ENCODE measurements at regions not wholly inside any gene's neighbourhood (a gene's known extent, or its start where the extent isn't known, plus 50 kb on each side); places are given as distances from the start of the nearest gene placed in this dataset.
"Not testable (repeated sequence)": the region's sequence is repeated elsewhere in the genome, so short reads cannot be mapped to it uniquely, and the experiment has no call there.

- no peak for DNase-seq
Measured at GRCh38 chr9:7456793-7457530, 342.6 kb downstream of the DMAC1 start.

- DNase-seq = no peak
Measured at GRCh38 chr9:7456377-7456776, 343.2 kb downstream of the DMAC1 start.

- DNase-seq = no peak
Measured at GRCh38 chr9:7454624-7455023, 345.0 kb downstream of the DMAC1 start.

GRCh38 chr9:7452378-7452777 lies 347.2 kb downstream of the DMAC1 start:
- no peak for DNase-seq

GRCh38 chr9:7451062-7451461 lies 348.5 kb downstream of the DMAC1 start:
- no peak for DNase-seq

DNA sequence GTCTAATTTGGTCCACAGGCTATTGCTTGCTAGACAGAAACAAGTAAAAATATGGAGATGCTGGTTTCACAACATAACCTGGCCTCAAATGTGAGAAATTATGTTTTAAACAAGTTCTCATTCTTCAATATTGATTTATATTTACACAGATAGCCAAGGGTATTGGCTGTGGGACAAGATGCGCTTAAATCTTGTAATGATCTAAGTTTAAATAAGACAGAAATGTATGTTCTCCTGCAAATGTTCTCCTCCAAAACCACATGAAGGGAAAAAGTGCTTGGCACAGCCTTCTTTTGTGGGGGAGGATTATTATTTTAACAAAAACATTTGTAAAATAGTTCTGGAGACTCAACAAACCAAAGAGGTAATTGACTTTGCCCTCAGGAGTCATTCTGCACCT lies 356.0 kb downstream of the DMAC1 start:
- DNase-seq = no peak

GRCh38 chr9:7439355-7439995 lies 360.1 kb downstream of the DMAC1 start:
- DNase-seq = no peak

DNA sequence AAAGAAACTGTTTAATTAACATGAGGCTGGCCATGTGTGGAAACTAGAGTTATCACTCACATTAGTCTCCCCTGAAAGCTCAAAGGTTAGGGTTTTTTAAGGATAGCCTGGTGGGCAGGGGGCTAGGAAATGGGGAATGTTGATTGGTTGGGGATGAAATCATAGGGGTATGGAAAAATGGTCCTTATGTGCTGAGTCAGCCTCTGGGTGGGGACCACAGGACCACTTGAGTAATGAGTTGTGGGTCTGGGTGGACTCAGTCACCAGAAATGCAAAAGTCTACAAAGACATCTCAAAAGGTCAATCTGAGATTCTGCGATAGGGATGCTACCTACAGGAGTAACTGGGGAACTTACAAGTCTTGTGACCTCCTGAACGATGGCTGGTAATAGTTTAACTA lies 362.8 kb downstream of the DMAC1 start:
- no peak for DNase-seq

DNA sequence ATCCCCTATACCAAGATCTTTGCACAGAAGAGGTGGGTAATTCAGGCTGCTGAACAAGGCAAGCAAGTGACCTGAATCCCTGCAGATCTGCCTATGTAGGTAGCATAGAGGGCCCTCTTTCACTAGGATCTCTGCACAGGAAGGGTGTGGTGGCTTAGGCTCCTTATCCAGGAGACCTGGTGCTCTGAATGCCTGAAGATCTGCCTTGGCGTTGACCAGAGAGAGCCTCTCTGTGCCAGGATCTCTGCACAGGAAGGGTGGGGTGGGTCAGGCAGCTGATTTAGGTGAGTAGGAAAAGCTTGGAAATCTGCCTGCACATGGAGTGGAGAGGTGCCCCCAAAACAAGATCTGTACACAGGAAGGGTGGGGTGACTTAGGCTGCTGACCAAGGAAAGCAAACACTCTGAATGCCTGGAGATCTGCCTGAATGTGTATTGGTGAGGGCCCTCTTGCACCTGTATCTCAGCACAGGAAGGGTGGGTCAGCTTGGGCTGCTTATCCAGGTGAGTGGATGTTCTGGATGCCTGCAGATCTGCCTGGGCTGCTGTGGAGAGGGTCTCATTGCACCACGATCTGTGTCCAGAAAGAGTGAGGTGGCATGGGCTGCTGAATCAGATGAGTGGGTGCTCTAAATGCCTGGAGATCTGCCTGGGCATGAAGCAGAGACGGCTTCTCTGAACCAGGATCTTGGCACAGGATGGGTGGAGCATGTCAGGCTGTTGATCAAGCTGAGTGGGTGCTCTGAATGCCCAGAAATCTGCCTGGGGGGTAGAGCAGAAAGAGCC lies 365.9 kb downstream of the DMAC1 start:
- no peak for DNase-seq

GRCh38 chr9:7432989-7433388 lies 366.6 kb downstream of the DMAC1 start:
- no peak for DNase-seq

DNA sequence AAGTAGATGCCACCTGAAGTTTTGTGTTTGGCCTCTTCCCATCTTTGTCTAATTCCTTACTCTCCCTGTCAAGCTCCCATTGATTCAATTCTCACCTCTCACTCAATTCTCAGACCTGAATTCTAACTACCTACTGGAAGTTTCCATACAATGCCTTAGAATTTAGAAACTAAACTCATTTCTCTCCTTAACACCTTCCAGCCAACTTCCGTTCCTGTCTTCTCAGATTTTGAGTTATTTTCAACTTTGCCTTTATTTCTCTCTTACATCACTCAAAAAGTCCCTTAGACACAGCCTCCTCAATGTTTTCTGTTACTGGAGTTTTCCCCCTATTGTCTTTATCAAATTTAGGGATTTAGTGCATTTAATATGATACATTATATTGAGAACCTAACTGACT lies 382.2 kb downstream of the DMAC1 start:
- DNase-seq = not testable (repeated sequence)

DNA sequence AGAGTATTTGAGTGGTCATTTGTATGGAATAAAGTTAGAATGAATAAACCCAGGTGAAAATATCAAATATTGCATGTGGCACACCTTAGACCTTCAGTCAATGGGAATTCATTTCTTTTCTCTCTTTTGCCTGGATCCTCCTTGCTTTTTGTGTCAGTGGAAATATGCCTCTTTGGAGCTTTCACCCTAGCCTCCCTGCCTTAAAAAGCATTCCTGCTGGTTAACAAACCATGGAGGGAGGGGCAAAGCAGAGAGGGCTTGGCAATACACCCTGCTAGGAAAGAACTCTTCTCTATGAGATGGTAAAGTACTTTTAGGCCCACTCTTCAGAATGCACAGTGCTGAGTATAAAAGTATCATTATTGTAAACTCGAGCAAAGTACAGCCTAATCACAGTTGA lies 383.7 kb downstream of the DMAC1 start:
- no peak for DNase-seq

GRCh38 chr9:7408845-7409244 lies 390.7 kb downstream of the DMAC1 start:
- DNase-seq = no peak

DNA sequence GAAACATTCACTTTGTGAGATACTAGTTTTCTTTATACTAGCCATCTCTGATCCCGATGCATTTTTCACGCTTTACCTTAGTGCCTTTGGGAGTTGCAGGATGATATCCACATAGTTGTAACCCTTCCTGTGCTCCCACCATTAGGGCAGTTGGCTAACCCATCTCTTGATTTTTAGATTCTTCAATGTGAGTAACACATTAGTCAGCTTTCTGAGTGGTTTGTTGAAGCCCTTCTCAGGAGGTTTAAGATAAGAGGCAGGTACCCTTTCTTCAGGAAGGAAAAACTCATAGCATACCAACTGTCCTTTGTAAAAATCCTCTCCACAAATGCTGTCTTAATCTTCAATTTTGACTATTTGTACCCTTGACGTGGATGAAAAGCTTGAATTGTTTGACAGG lies 392.3 kb downstream of the DMAC1 start:
- no peak for DNase-seq

DNA sequence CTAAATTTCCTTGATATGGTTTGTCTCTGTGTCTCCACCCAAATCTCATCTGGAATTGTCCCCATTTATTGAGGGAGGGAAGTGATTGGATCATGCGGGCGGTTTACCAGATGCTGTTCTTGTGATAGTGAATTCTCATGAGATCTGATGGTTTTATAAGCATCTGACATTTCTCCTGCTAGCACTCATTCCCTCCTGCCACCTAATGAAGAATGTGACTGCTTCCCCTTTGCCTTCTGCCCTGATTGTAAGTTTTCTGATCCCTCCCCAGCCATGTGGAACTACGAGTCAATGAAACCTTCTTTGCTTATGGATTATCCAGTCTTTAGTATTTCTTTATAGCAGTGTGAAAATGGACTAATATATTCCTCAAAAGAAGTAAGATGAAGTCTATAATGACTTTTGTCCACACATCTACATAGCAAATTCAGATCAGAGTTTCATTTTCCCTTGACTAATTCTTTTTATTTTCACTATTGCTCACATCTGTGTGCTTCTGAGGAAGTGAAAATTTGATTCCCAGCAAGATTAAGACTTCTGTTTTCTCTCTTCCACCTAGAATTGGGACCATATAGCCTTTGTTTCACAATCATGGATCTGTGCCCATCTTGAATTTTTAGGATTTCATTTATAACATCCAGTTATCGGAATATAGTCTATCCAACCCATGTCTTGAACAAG lies 393.5 kb downstream of the DMAC1 start:
- DNase-seq = no peak

DNA sequence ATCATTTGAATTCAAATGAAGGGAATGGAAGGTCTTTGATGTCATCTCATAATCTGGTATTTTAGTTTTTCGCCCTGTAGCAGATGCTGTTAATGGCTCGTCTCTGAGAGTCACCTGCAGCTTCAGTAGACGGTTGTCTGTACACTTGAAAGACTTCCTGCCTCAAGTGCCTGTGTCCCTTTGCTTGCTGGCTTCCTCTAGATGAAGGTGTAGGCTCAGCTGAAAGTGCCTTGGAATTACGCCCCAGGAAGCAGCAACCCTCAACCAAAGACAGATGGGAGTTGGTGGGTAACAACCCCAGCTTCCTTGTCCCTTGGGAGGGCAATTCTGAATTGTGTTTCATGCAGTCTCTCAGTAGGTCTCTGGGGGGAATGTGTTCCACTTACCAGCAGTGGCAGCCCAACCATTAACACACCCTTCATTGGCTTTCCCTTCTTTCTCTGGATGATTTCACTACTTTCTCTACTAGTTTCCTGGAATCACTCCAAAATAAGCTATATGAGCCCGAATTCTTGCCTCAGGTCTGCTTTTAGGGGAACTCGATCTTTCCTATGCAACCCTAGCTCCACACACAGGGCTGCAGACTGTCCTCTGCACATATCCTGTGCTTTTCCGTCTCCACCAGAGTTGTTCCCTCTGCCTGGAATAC lies 395.6 kb downstream of the DMAC1 start:
- no peak for DNase-seq

- DNase-seq = no peak
Measured at GRCh38 chr9:7403028-7403389, 396.6 kb downstream of the DMAC1 start.

GRCh38 chr9:7402334-7403027 lies 397.1 kb downstream of the DMAC1 start:
- DNase-seq = no peak

DNA sequence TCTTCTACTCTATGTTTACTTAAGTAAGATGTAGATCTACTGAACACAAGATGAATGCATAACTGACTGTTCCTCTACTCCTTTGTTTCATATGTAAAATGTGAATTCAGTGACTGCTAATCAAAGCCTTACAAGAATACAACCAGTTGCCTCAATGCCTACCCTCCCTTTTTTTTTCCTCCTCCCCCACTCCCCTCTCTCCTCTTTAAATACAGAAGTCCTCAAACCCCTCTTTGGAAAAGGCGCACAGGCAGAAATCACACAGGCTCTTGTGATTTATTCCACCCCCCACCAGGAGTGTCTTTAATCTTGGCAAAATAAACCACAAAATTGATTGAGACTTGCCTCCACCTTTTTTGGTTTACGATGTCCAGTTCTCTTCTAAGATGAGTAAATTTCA lies 398.5 kb downstream of the DMAC1 start:
- no peak for DNase-seq

DNA sequence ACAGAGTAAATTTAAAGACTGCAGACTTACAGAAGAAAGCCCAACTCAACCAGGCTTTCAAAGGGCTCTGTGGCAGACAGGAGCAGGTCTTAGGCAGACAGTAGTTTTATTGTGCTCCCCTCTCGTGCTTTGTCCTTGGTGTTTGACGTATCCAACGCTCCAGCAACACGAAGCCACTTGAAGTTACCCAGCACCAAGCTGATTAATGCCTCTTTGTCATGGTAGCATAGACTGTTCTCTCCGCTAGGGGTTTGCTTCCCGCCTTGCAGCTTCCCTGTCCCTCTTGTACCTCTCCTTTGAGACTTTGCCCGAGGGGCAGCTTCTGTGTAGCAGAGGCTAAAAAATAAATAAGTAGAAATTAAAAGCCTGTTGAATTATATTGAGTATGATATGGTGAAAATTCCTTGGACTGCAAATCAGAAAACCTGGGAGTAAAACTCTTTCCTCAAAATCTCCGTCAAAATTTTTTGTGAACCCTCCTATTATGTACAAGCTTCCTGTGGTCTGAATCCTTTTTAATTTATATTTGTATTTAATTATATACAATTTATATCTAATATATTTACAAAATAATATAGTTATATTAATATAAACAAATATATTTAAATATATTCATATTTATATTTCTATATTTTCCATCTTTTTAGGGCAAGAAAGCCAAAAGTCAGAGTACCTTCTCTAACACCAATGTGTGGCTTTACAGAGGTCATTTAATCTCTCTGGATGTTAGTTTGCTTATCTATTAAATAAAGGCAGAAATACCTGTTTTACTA lies 405.4 kb downstream of the DMAC1 start:
- no peak for DNase-seq

DNA sequence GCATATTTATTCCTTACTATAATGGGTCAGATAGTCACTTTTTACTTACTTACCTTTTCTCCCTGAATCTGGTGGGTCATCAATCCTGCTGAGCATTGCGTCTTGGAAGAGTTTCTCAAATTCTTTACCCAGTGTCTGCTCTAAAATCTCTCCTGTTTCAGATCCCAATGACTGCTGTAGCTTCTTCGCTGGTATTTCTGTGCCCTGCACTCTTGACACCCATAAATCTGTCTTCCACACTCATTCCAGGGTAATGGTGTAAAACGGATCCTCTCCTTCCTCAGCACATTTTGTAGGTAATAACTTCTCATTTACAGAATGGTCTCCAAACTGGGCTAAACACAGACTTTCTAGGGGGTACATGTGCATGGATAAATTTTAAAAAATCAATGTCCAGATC lies 407.4 kb downstream of the DMAC1 start:
- no peak for DNase-seq

- no peak for DNase-seq
Measured at GRCh38 chr9:7388755-7389154, 410.8 kb downstream of the DMAC1 start.

Data from activated effector memory CD4-positive, alpha-beta T cell treated with Interleukin-2 at 50 U/mL for 16 hours (primary cell).